ENCODE measurements at regions not wholly inside any gene's neighbourhood (a gene's known extent, or its start where the extent isn't known, plus 50 kb on each side); places are given as distances from the start of the nearest gene placed in this dataset.

- no peak for DNase-seq (ENCODE audit: low read depth)
- TF ChIP-seq CTCF (IDR thresholded peaks at IDR 0.05; ENCODE audit: insufficient read depth, low read depth, low read length), result no peak
These were observed 127.7 kb upstream of the PDGFD start for GRCh38 chr11:104291646-104292045.

GRCh38 chr11:104286129-104286528, 122.2 kb upstream of the PDGFD start:
- H3K4me3 ChIP-seq (ENCODE audit: low read depth, low read length), result no peak overlapping the region
- no peak for TF ChIP-seq CTCF (IDR thresholded peaks at IDR 0.05; ENCODE audit: insufficient read depth, low read depth, low read length)
- DNase-seq (ENCODE audit: low read depth), result no peak

More at GRCh38 chr11:104291646-104292045, 127.7 kb upstream of the PDGFD start:
- no peak overlapping the region for H3K4me3 ChIP-seq (ENCODE audit: low read depth, low read length)

GRCh38 chr11:104279587-104279986, 115.6 kb upstream of the PDGFD start:
- DNase-seq (ENCODE audit: low read depth), result no peak
- no peak for TF ChIP-seq CTCF (IDR thresholded peaks at IDR 0.05; ENCODE audit: insufficient read depth, low read depth, low read length)
- no peak overlapping the region for H3K4me3 ChIP-seq (ENCODE audit: low read depth, low read length)

- no peak for DNase-seq (ENCODE audit: low read depth)
- no peak overlapping the region for H3K4me3 ChIP-seq (ENCODE audit: low read depth, low read length)
- TF ChIP-seq CTCF (IDR thresholded peaks at IDR 0.05; ENCODE audit: insufficient read depth, low read depth, low read length), result no peak
These were observed 112.0 kb upstream of the PDGFD start for GRCh38 chr11:104275992-104276391.

GRCh38 chr11:104260456-104260855, 96.5 kb upstream of the PDGFD start:
- no peak for TF ChIP-seq CTCF (IDR thresholded peaks at IDR 0.05; ENCODE audit: insufficient read depth, low read depth, low read length)

GRCh38 chr11:104259121-104259610, 95.2 kb upstream of the PDGFD start:
- no peak overlapping the region for H3K4me3 ChIP-seq (ENCODE audit: low read depth, low read length)
- DNase-seq (ENCODE audit: low read depth), result no peak
- no peak for TF ChIP-seq CTCF (IDR thresholded peaks at IDR 0.05; ENCODE audit: insufficient read depth, low read depth, low read length)

More at GRCh38 chr11:104260456-104260855, 96.5 kb upstream of the PDGFD start:
- DNase-seq (ENCODE audit: low read depth), result no peak
- H3K4me3 ChIP-seq (ENCODE audit: low read depth, low read length), result no peak overlapping the region

- DNase-seq (ENCODE audit: low read depth), result no peak
- no peak for TF ChIP-seq CTCF (IDR thresholded peaks at IDR 0.05; ENCODE audit: insufficient read depth, low read depth, low read length)
- no peak overlapping the region for H3K4me3 ChIP-seq (ENCODE audit: low read depth, low read length)
These were observed 92.6 kb upstream of the PDGFD start for GRCh38 chr11:104256525-104256924.

Data from fibroblast of villous mesenchyme (primary cell).